ENCODE measurements at regions not wholly inside any gene's neighbourhood (a gene's known extent, or its start where the extent isn't known, plus 50 kb on each side); places are given as distances from the start of the nearest gene placed in this dataset.

DNA sequence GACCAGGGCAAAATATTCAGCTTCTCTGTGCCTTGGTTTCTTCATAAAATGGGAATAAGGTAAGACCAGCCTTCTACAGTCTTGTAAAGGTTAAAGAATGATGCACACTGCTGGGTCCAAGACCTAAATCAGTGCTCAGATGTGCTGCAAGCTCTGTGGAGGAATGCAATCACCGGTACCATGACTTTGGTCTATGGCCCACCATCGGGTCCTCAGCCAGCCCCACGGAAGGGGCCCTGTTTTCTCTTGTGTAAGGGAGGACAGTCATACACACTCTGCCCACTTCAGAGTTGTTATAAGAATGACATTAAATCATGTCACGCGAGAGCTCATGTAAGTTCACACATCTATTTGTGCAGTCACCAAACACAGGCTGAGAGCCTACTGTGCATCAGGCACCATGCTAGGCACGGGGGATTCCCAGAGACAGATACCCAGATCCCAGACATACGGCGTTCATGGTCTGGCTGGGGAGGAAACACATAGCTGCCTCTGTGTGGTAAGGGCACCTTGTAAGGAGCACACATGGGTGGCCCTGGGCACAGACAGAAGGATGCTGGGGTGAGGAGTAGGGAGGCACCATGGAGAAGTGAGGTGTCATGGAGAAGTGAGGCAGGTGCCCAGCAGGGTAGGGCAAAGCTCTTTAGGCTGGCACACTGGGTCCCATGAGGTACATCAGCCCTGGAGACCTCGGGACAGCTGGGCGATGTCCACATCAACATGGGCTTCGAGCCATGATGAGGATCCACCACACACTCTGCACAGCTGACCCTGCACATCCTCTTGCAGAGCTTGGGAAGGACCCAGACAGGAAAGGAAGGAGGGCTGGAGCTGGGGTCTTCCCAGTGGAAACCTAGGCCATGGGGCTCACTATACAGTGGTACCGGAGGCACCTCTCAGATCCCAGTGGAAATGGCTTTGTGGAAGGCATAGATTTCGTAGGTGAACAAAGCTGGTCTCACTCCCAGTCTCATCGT is 190.4 kb upstream of the DIO3 start:
- H3K9ac ChIP-seq (ENCODE audit: low read depth, low read length): no peak overlapping the region
- peak overlapping the region; percentile 7 for H2AK9ac ChIP-seq (replicated peaks; ENCODE audit: low read depth, low read length, poor library complexity)
- no peaks in the 10 kb centered on the region for H3K36me3 ChIP-seq (ENCODE audit: control insufficient read depth, insufficient read depth, low read length)
- H2BK20ac ChIP-seq (ENCODE audit: low read depth, low read length): no peak overlapping the region
- no peak overlapping the region for H3K14ac ChIP-seq (replicated peaks; ENCODE audit: low read depth, low read length)
- 80% methylated on average over 3 of the region's 14 CpGs; no CpG with 5 or more reads in 1 of the 2 experiments for WGBS, 2 experiments (ENCODE audit: extremely low coverage in 2 of 2, insufficient read length in 1 of 2)
- H3K23ac ChIP-seq (ENCODE audit: low read depth, low read length): no peak overlapping the region
- no peak overlapping the region for H2AK5ac ChIP-seq (ENCODE audit: low read depth, low read length)
- H4K5ac ChIP-seq (ENCODE audit: low read depth, low read length): no peak overlapping the region
- no peak overlapping the region for H4K8ac ChIP-seq (ENCODE audit: low read depth in 2 of 2, low read length in 2 of 2)
- H2BK5ac ChIP-seq (ENCODE audit: low read depth, low read length, poor library complexity, severe bottlenecking): no peak overlapping the region
- H3K79me1 ChIP-seq (ENCODE audit: low read depth in 1 of 2, low read length in 2 of 2): no peaks in the 10 kb centered on the region
- ATAC-seq (ENCODE audit: low read depth) (no peak), DNase-seq (no peak)
- CTCF ChIA-PET: no interaction called here
- dilution Hi-C loops (cut with HindIII; ENCODE audit: low sequenced_read_pairs, unreplicated experiment) (no loop called here), in situ Hi-C loops (cut with MboI; ENCODE audit: low sequenced_read_pairs) (no loop called here), intact Hi-C loops (cut with micrococcal nuclease) (no loop called here)
- H3K4ac ChIP-seq (ENCODE audit: low read depth, low read length): no peak overlapping the region
- H3K9me1 ChIP-seq (ENCODE audit: insufficient read depth, low read length): no peaks in the 10 kb centered on the region
- no peaks in the 10 kb centered on the region for H4K20me1 ChIP-seq (ENCODE audit: insufficient read depth, low read length)
- no peak overlapping the region for H4K91ac ChIP-seq (ENCODE audit: insufficient read depth, low read depth, low read length)
- no peak overlapping the region for H2AFZ ChIP-seq (replicated peaks; ENCODE audit: low read length, poor library complexity)
- POLR2A ChIA-PET (ENCODE audit: unreplicated experiment): no interaction called here
- no peak overlapping the region for H3K27ac ChIP-seq (ENCODE audit: insufficient read depth, low read length)
- no peak overlapping the region for H2BK15ac ChIP-seq (ENCODE audit: low read depth, low read length)
- no peak for TF ChIP-seq SMC3 (IDR thresholded peaks at IDR 0.05; ENCODE audit: low read depth, low read length)
- no peak overlapping the region for H3K18ac ChIP-seq (ENCODE audit: low read depth, low read length)
- BruUV-seq (replicated peaks): no TSS peak
- no peak overlapping the region for H2BK120ac ChIP-seq (ENCODE audit: low read depth, low read length)
- no peak overlapping the region for H3K4me2 ChIP-seq (ENCODE audit: low read depth, low read length)
- H3K4me1 ChIP-seq (ENCODE audit: control insufficient read depth, insufficient read depth, low read length): no peaks in the 10 kb centered on the region
- peaks cover 6% of the 10 kb centered on the region; the same call in 1 of the 2 replicates for H3K9me3 ChIP-seq (ENCODE audit: control insufficient read depth, insufficient read depth, low read length)
- H3K27me3 ChIP-seq (ENCODE audit: control insufficient read depth, insufficient read depth, low read length): peaks cover 6% of the 10 kb centered on the region
- no peak overlapping the region for H3K4me3 ChIP-seq (ENCODE audit: insufficient read depth, low read depth, low read length)
- H3K56ac ChIP-seq (ENCODE audit: extremely low read depth, insufficient read depth, low read length): no peak overlapping the region
